Neuron (in vitro differentiated cells): ENCODE measurements at regions not wholly inside any gene's neighbourhood (a gene's known extent, or its start where the extent isn't known, plus 50 kb on each side); places are given as distances from the start of the nearest gene placed in this dataset.

ENCODE experiments used
- H2AFZ ChIP-seq: one replicate; pipeline ENCODE4 v1.6.1; 2013; ENCODE audit warnings: low read depth, mild to moderate bottlenecking, inconsistent platforms, low read length, moderate library complexity
- H3K27me3 ChIP-seq: one replicate; pipeline ENCODE4 v1.6.1; 2013; ENCODE audit warnings: low read length; ENCODE audit not compliant: insufficient read depth
- H3K36me3 ChIP-seq: one replicate; pipeline ENCODE4 v1.6.1; 2013; ENCODE audit warnings: low read length; ENCODE audit not compliant: insufficient read depth
- H3K4me1 ChIP-seq: one replicate; pipeline ENCODE4 v1.6.1; 2013; ENCODE audit warnings: low read length; ENCODE audit not compliant: insufficient read depth
- H3K4me3 ChIP-seq: 2 replicates; pipeline ENCODE4 v1.5.1; 2013; ENCODE audit warnings: mild to moderate bottlenecking, low read length, moderate library complexity
- H3K9me3 ChIP-seq: one replicate; pipeline ENCODE4 v1.6.1; 2013; ENCODE audit warnings: low read length

GRCh38 chr14:44658389-44658696 is 151.3 kb upstream of the FSCB start:
- no peaks in the 10 kb centered on the region for H3K36me3 ChIP-seq
- H3K27me3 ChIP-seq = no peaks in the 10 kb centered on the region
- H3K4me3 ChIP-seq = no peak overlapping the region
- no peaks in the 10 kb centered on the region for H3K9me3 ChIP-seq
- no peak overlapping the region for H2AFZ ChIP-seq
- H3K4me1 ChIP-seq = no peaks in the 10 kb centered on the region

GRCh38 chr14:44657696-44658388 is 150.8 kb upstream of the FSCB start:
- H3K36me3 ChIP-seq = no peaks in the 10 kb centered on the region
- no peak overlapping the region for H3K4me3 ChIP-seq
- H2AFZ ChIP-seq = no peak overlapping the region
- H3K27me3 ChIP-seq = no peaks in the 10 kb centered on the region
- no peaks in the 10 kb centered on the region for H3K9me3 ChIP-seq
- H3K4me1 ChIP-seq = no peaks in the 10 kb centered on the region

- no peaks in the 10 kb centered on the region for H3K9me3 ChIP-seq
- no peaks in the 10 kb centered on the region for H3K4me1 ChIP-seq
Observed at GRCh38 chr14:44657203-44657602, 150.1 kb upstream of the FSCB start.

GRCh38 chr14:44654591-44654990 is 147.5 kb upstream of the FSCB start:
- no peaks in the 10 kb centered on the region for H3K4me1 ChIP-seq
- H3K36me3 ChIP-seq = no peaks in the 10 kb centered on the region
- no peaks in the 10 kb centered on the region for H3K27me3 ChIP-seq
- H2AFZ ChIP-seq = no peak overlapping the region
- H3K9me3 ChIP-seq = no peaks in the 10 kb centered on the region
- no peak overlapping the region for H3K4me3 ChIP-seq

More at GRCh38 chr14:44657203-44657602, 150.1 kb upstream of the FSCB start:
- no peaks in the 10 kb centered on the region for H3K36me3 ChIP-seq
- H3K27me3 ChIP-seq = no peaks in the 10 kb centered on the region
- no peak overlapping the region for H3K4me3 ChIP-seq
- no peak overlapping the region for H2AFZ ChIP-seq

GRCh38 chr14:44653641-44654040 is 146.6 kb upstream of the FSCB start:
- H2AFZ ChIP-seq = no peak overlapping the region
- no peaks in the 10 kb centered on the region for H3K27me3 ChIP-seq
- H3K4me1 ChIP-seq = no peaks in the 10 kb centered on the region
- no peaks in the 10 kb centered on the region for H3K36me3 ChIP-seq
- no peaks in the 10 kb centered on the region for H3K9me3 ChIP-seq
- no peak overlapping the region for H3K4me3 ChIP-seq

- Histone ChIP-seq H2AFZ (no peak overlapping the region), H3K4me3 (no peak overlapping the region), H3K27me3 (no peaks in the 10 kb centered on the region), H3K4me1 (no peaks in the 10 kb centered on the region), H3K36me3 (no peaks in the 10 kb centered on the region), H3K9me3 (no peaks in the 10 kb centered on the region)
Observed at GRCh38 chr14:44652640-44653039, 145.6 kb upstream of the FSCB start.

- no peaks in the 10 kb centered on the region for H3K4me1 ChIP-seq
Observed at GRCh38 chr14:44649061-44649460, 142.0 kb upstream of the FSCB start.

GRCh38 chr14:44640416-44640815 is 133.3 kb upstream of the FSCB start:
- Histone ChIP-seq H2AFZ (no peak overlapping the region), H3K4me3 (no peak overlapping the region), H3K27me3 (no peaks in the 10 kb centered on the region)

More at GRCh38 chr14:44649061-44649460, 142.0 kb upstream of the FSCB start:
- Histone ChIP-seq H3K4me3 (no peak overlapping the region), H2AFZ (no peak overlapping the region), H3K9me3 (no peaks in the 10 kb centered on the region), H3K36me3 (no peaks in the 10 kb centered on the region), H3K27me3 (no peaks in the 10 kb centered on the region)

GRCh38 chr14:44639781-44640385 is 132.8 kb upstream of the FSCB start:
- H3K9me3 ChIP-seq = no peaks in the 10 kb centered on the region
- H3K4me3 ChIP-seq = no peak overlapping the region
- H3K27me3 ChIP-seq = no peaks in the 10 kb centered on the region
- H3K36me3 ChIP-seq = no peaks in the 10 kb centered on the region
- H2AFZ ChIP-seq = no peak overlapping the region
- no peaks in the 10 kb centered on the region for H3K4me1 ChIP-seq

More at GRCh38 chr14:44640416-44640815, 133.3 kb upstream of the FSCB start:
- Histone ChIP-seq H3K9me3 (no peaks in the 10 kb centered on the region), H3K4me1 (no peaks in the 10 kb centered on the region), H3K36me3 (no peaks in the 10 kb centered on the region)

- Histone ChIP-seq H3K4me3 (no peak overlapping the region), H3K9me3 (no peaks in the 10 kb centered on the region), H3K4me1 (no peaks in the 10 kb centered on the region), H2AFZ (no peak overlapping the region), H3K36me3 (no peaks in the 10 kb centered on the region), H3K27me3 (no peaks in the 10 kb centered on the region)
Observed at GRCh38 chr14:44634692-44635091, 127.6 kb upstream of the FSCB start.

- H3K9me3 ChIP-seq = no peaks in the 10 kb centered on the region
- H2AFZ ChIP-seq = no peak overlapping the region
- H3K4me3 ChIP-seq = no peak overlapping the region
- no peaks in the 10 kb centered on the region for H3K27me3 ChIP-seq
- no peaks in the 10 kb centered on the region for H3K4me1 ChIP-seq
- H3K36me3 ChIP-seq = no peaks in the 10 kb centered on the region
Observed at GRCh38 chr14:44626423-44626822, 119.3 kb upstream of the FSCB start.

GRCh38 chr14:44625098-44625497 is 118.0 kb upstream of the FSCB start:
- Histone ChIP-seq H2AFZ (no peak overlapping the region), H3K4me1 (no peaks in the 10 kb centered on the region), H3K27me3 (no peaks in the 10 kb centered on the region), H3K36me3 (no peaks in the 10 kb centered on the region), H3K9me3 (no peaks in the 10 kb centered on the region), H3K4me3 (no peak overlapping the region)

- no peaks in the 10 kb centered on the region for H3K36me3 ChIP-seq
Observed at GRCh38 chr14:44620121-44621019, 113.3 kb upstream of the FSCB start.

More at GRCh38 chr14:44620121-44621019, 113.3 kb upstream of the FSCB start:
- Histone ChIP-seq H2AFZ (no peak overlapping the region), H3K27me3 (no peaks in the 10 kb centered on the region), H3K4me3 (no peak overlapping the region), H3K4me1 (no peaks in the 10 kb centered on the region), H3K9me3 (no peaks in the 10 kb centered on the region)
